Activated CD8-positive, alpha-beta memory T cell treated with anti-CD3 and anti-CD28 coated beads, Interleukin-2, amount 50 U/mL, for 24 hours (primary cell): ENCODE measurements at regions not wholly inside any gene's neighbourhood (a gene's known extent, or its start where the extent isn't known, plus 50 kb on each side); places are given as distances from the start of the nearest gene placed in this dataset.
A peak's percentile ranks its signal among the peaks of the same experiment; 100 is the strongest.

Experiments used
- DNase-seq: peaks from one replicate; pipeline ENCODE4 v3.0.0-alpha.2; 2020; ENCODE audit errors: extremely low read depth

GRCh38 chr3:102599819-102600576 is 165.2 kb downstream of the ZPLD1 start:
- DNase-seq: no peak

- no peak for DNase-seq
These were observed 170.3 kb downstream of the ZPLD1 start for GRCh38 chr3:102605153-102605552.

GRCh38 chr3:102608875-102609274 is 174.1 kb downstream of the ZPLD1 start:
- no peak for DNase-seq

- DNase-seq: no peak
These were observed 179.3 kb downstream of the ZPLD1 start for GRCh38 chr3:102614021-102614569.

- no peak for DNase-seq
These were observed 179.8 kb downstream of the ZPLD1 start for GRCh38 chr3:102614585-102614984.

- DNase-seq: no peak
These were observed 182.6 kb downstream of the ZPLD1 start for GRCh38 chr3:102617381-102617780.

- no peak for DNase-seq
These were observed 184.5 kb downstream of the ZPLD1 start for GRCh38 chr3:102619361-102619760.

- DNase-seq: no peak
These were observed 195.1 kb downstream of the ZPLD1 start for GRCh38 chr3:102629943-102630342.

GRCh38 chr3:102630531-102630930 is 195.7 kb downstream of the ZPLD1 start:
- DNase-seq: no peak

GRCh38 chr3:102643546-102643945 is 208.7 kb downstream of the ZPLD1 start:
- DNase-seq: no peak

GRCh38 chr3:102646557-102646956 is 211.7 kb downstream of the ZPLD1 start:
- DNase-seq: no peak

GRCh38 chr3:102660653-102661052 is 225.8 kb downstream of the ZPLD1 start:
- no peak for DNase-seq

- DNase-seq: no peak
These were observed 227.1 kb downstream of the ZPLD1 start for GRCh38 chr3:102661707-102662497.

GRCh38 chr3:102662498-102662772 is 227.6 kb downstream of the ZPLD1 start:
- DNase-seq: no peak

- DNase-seq: no peak
These were observed 229.3 kb downstream of the ZPLD1 start for GRCh38 chr3:102664126-102664525.

- no peak for DNase-seq
These were observed 230.4 kb downstream of the ZPLD1 start for GRCh38 chr3:102665183-102665582.

GRCh38 chr3:102668247-102668646 is 233.4 kb downstream of the ZPLD1 start:
- DNase-seq: no peak

GRCh38 chr3:102670986-102671385 is 236.2 kb downstream of the ZPLD1 start:
- no peak for DNase-seq

- DNase-seq: no peak
These were observed 237.5 kb downstream of the ZPLD1 start for GRCh38 chr3:102672305-102672704.

- peak; percentile 19 for DNase-seq
These were observed 238.7 kb downstream of the ZPLD1 start for GRCh38 chr3:102673271-102674115.

GRCh38 chr3:102674284-102674683 is 239.5 kb downstream of the ZPLD1 start:
- DNase-seq: no peak

GRCh38 chr3:102676424-102676823 is 241.6 kb downstream of the ZPLD1 start:
- no peak for DNase-seq
